SK-N-SH treated with all-trans-retinoic acid at 6 μM for 48 hours (cell line): ENCODE measurements at regions not wholly inside any gene's neighbourhood (a gene's known extent, or its start where the extent isn't known, plus 50 kb on each side); places are given as distances from the start of the nearest gene placed in this dataset.

Experiments
- ARNTL ChIP-seq: fragments of 450-650 bp; formaldehyde crosslinking; IDR thresholded peaks from 2 replicates; pipeline ENCODE4 v1.5.0; 2020; ENCODE audit warnings: low read depth, mild to moderate bottlenecking, moderate library complexity, borderline replicate concordance
- CREB5 ChIP-seq: fragments of 250-450 bp; sonication (Bioruptor Pico); IDR thresholded peaks from 2 replicates; pipeline ENCODE4 v1.5.1; 2020; ENCODE audit warnings: low read depth, mild to moderate bottlenecking, moderate library complexity
- GLIS3 ChIP-seq: fragments of 250-450 bp; sonication (Bioruptor Pico); IDR thresholded peaks from 2 replicates; pipeline ENCODE4 v1.5.0; 2020; ENCODE audit warnings: mild to moderate bottlenecking, moderate library complexity
- ISL1 ChIP-seq: fragments of 250-450 bp; sonication (Bioruptor Pico); IDR thresholded peaks from 2 replicates; pipeline ENCODE4 v2.1.2; 2022; ENCODE audit warnings: mild to moderate bottlenecking, moderate library complexity
- PATZ1 ChIP-seq: fragments of 250-450 bp; sonication (Bioruptor Pico); IDR thresholded peaks from 2 replicates; pipeline ENCODE4 v1.8.0; 2020; ENCODE audit warnings: mild to moderate bottlenecking, moderate library complexity, borderline replicate concordance
- TOX ChIP-seq: fragments of 250-450 bp; sonication (Bioruptor Pico); IDR thresholded peaks from 2 replicates; pipeline ENCODE4 v1.8.0; 2021; ENCODE audit warnings: mild to moderate bottlenecking, moderate library complexity, borderline replicate concordance
- ZC3H10 ChIP-seq: fragments of 250-450 bp; sonication (Bioruptor Pico); IDR thresholded peaks from 2 replicates; pipeline ENCODE4 v1.5.1; 2021; ENCODE audit warnings: mild to moderate bottlenecking, moderate library complexity
- ZFP3 ChIP-seq: fragments of 250-450 bp; sonication (Bioruptor Pico); IDR thresholded peaks from 2 replicates; pipeline ENCODE4 v1.5.0; 2020; ENCODE audit warnings: mild to moderate bottlenecking, moderate library complexity

DNA sequence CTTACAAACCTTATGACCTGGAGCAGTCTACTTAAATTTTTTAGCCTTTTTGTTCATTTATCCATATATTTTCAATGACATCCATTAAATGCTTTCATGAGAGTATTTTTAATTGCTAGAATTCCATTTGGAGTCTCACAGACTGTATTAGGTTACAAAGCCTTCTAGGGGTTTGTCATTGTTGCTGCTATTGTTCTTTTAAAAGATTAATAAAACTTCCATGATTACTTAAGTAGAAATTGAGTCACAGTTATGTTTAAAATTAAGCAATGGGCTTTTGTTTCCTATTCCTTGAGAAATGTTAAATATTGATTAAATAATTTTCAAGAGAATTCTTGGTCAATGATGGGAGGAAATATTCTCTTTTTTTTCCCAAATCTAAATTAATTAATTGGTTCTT is 1408.4 kb upstream of the RAG2 start:
- no peak for TF ChIP-seq TOX (CRISPR knock-in tag)
- no peak for TF ChIP-seq CREB5 (CRISPR knock-in tag)
- TF ChIP-seq ARNTL (CRISPR knock-in tag) = no peak
- TF ChIP-seq ZFP3 (CRISPR knock-in tag) = no peak
- TF ChIP-seq GLIS3 = no peak
- TF ChIP-seq PATZ1 (CRISPR knock-in tag) = no peak
- TF ChIP-seq ZC3H10 (CRISPR knock-in tag) = no peak
- no peak for TF ChIP-seq ISL1 (CRISPR knock-in tag)
